HEK293 (cell line): ENCODE measurements at regions not wholly inside any gene's neighbourhood (a gene's known extent, or its start where the extent isn't known, plus 50 kb on each side); places are given as distances from the start of the nearest gene placed in this dataset.

Experiments
- CTCF ChIA-PET: fragments of 350-600 bp; formaldehyde crosslinking; extraction: SDS; loops from one replicate; lab custom pipeline; 2021; ENCODE audit warnings: antibody characterized with exemption; lab: Yijun Ruan, JAX
- POLR2A ChIA-PET: fragments of 300-600 bp; formaldehyde crosslinking; extraction: SDS; loops from one replicate; lab custom pipeline; 2020; ENCODE audit warnings: antibody characterized with exemption, inconsistent platforms; lab: Yijun Ruan, JAX
- H3K27ac ChIP-seq: fragments of 200-500 bp; sonication (Bioruptor generic); 2 replicates; pipeline ENCODE4 v1.5.1; 2014; ENCODE audit warnings: low read depth, low read length, control low read depth, inconsistent platforms; ENCODE audit errors: extremely low read depth
- H3K36me3 ChIP-seq, 2 experiments: fragments of 200-500 bp in 1 of 2; sonication (Bioruptor generic) in 1 of 2; 1 replicate in 1 of 2; 2 replicates in 1 of 2; pipeline ENCODE4 v1.5.1; 2014 to 2017; ENCODE audit warnings: inconsistent platforms in 2 of 2, low read length in 2 of 2; ENCODE audit not compliant: control insufficient read depth in 2 of 2, insufficient read depth in 1 of 2
- H3K4me1 ChIP-seq: fragments of 200-500 bp; sonication (Bioruptor generic); 2 replicates; pipeline ENCODE4 v1.5.1; 2014; ENCODE audit warnings: mild to moderate bottlenecking, low read length, inconsistent platforms; ENCODE audit not compliant: control insufficient read depth, insufficient read depth
- H3K4me3 ChIP-seq: 2 replicates; pipeline ENCODE4 v1.5.1; 2011; ENCODE audit warnings: low read depth, mild to moderate bottlenecking, control low read depth, low read length, moderate library complexity
- H3K9me3 ChIP-seq: fragments of 200-500 bp; sonication (Bioruptor generic); 2 replicates; pipeline ENCODE4 v1.5.1; 2014; ENCODE audit warnings: low read depth, low read length, inconsistent platforms; ENCODE audit not compliant: control insufficient read depth, insufficient read depth
- FEZF1 ChIP-seq: fragments of 450-650 bp; formaldehyde crosslinking; IDR thresholded peaks from 2 replicates; pipeline ENCODE4 v1.5.1; 2016; ENCODE audit warnings: missing biosample characterization, missing genetic modification characterization
- GLIS2 ChIP-seq: fragments of 450-650 bp; formaldehyde crosslinking; IDR thresholded peaks from 2 replicates; pipeline ENCODE4 v1.5.1; 2016; ENCODE audit warnings: missing biosample characterization, missing genetic modification characterization
- HOXA7 ChIP-seq: sonication (generic); formaldehyde crosslinking; IDR thresholded peaks from 2 replicates; pipeline ENCODE4 v1.8.1; 2022; ENCODE audit warnings: missing genetic modification reagents, borderline replicate concordance
- IKZF3 ChIP-seq: fragments of 450-650 bp; IDR thresholded peaks from 2 replicates; pipeline ENCODE4 v1.5.0; 2018; ENCODE audit warnings: missing biosample characterization, mild to moderate bottlenecking, missing genetic modification characterization, moderate library complexity
- KLF7 ChIP-seq: fragments of 450-650 bp; formaldehyde crosslinking; IDR thresholded peaks from 2 replicates; pipeline ENCODE4 v1.5.1; 2016; ENCODE audit warnings: missing biosample characterization, missing genetic modification characterization, borderline replicate concordance
- KLF9 ChIP-seq: fragments of 450-650 bp; formaldehyde crosslinking; IDR thresholded peaks from 2 replicates; pipeline ENCODE4 v1.5.1; 2016; ENCODE audit warnings: missing biosample characterization, missing genetic modification characterization, low read depth
- SALL2 ChIP-seq: fragments of 450-650 bp; formaldehyde crosslinking; IDR thresholded peaks from 2 replicates; pipeline ENCODE4 v1.5.0; 2017; ENCODE audit warnings: missing biosample characterization, mild to moderate bottlenecking, missing genetic modification characterization, borderline replicate concordance
- SETDB1 ChIP-seq: IDR thresholded peaks from one replicate; pipeline ENCODE4 v1.6.1; 2017; ENCODE audit warnings: mild to moderate bottlenecking, low read length, moderate library complexity, mixed read lengths; ENCODE audit not compliant: insufficient read length
- ZBTB8A ChIP-seq: fragments of 450-650 bp; formaldehyde crosslinking; IDR thresholded peaks from 2 replicates; pipeline ENCODE4 v1.5.1; 2016; ENCODE audit warnings: missing biosample characterization, missing genetic modification characterization
- ZFP37 ChIP-seq: fragments of 450-650 bp; formaldehyde crosslinking; IDR thresholded peaks from 2 replicates; pipeline ENCODE4 v1.5.1; 2016; ENCODE audit warnings: missing biosample characterization, missing genetic modification characterization
- ZIC2 ChIP-seq: fragments of 450-650 bp; formaldehyde crosslinking; IDR thresholded peaks from 2 replicates; pipeline ENCODE4 v1.5.1; 2016; ENCODE audit warnings: missing biosample characterization, missing genetic modification characterization
- ZNF138 ChIP-seq: fragments of 450-650 bp; formaldehyde crosslinking; IDR thresholded peaks from 2 replicates; pipeline ENCODE4 v1.5.1; 2016; ENCODE audit warnings: missing biosample characterization, missing genetic modification characterization, borderline replicate concordance
- ZNF155 ChIP-seq: fragments of 450-650 bp; formaldehyde crosslinking; IDR thresholded peaks from 2 replicates; pipeline ENCODE4 v1.5.1; 2016; ENCODE audit warnings: missing biosample characterization, missing genetic modification characterization
- ZNF211 ChIP-seq: fragments of 450-650 bp; formaldehyde crosslinking; IDR thresholded peaks from 2 replicates; pipeline ENCODE4 v1.5.1; 2016; ENCODE audit warnings: low read depth, missing biosample characterization, missing genetic modification characterization
- ZNF404 ChIP-seq: fragments of 450-650 bp; formaldehyde crosslinking; IDR thresholded peaks from 2 replicates; pipeline ENCODE4 v1.5.1; 2017; ENCODE audit warnings: missing biosample characterization, missing genetic modification characterization
- ZNF433 ChIP-seq: fragments of 450-650 bp; formaldehyde crosslinking; IDR thresholded peaks from 2 replicates; pipeline ENCODE4 v1.5.1; 2016; ENCODE audit warnings: missing biosample characterization, missing genetic modification characterization, low read depth
- ZNF548 ChIP-seq: fragments of 450-650 bp; formaldehyde crosslinking; IDR thresholded peaks from 2 replicates; pipeline ENCODE4 v1.5.1; 2016; ENCODE audit warnings: missing biosample characterization, missing genetic modification characterization
- ZNF555 ChIP-seq: fragments of 450-650 bp; formaldehyde crosslinking; conservative IDR thresholded peaks from 2 replicates; pipeline ENCODE4 v1.5.1; 2017; ENCODE audit warnings: missing biosample characterization, mild to moderate bottlenecking, missing genetic modification characterization, inconsistent platforms
- ZNF626 ChIP-seq: fragments of 450-650 bp; sonication (Bioruptor Pico); formaldehyde crosslinking; IDR thresholded peaks from 2 replicates; pipeline ENCODE4 v1.5.1; 2018; ENCODE audit warnings: missing biosample characterization, missing genetic modification characterization, inconsistent platforms
- ZNF792 ChIP-seq: fragments of 450-650 bp; formaldehyde crosslinking; IDR thresholded peaks from 2 replicates; pipeline ENCODE4 v1.5.1; 2016; ENCODE audit warnings: missing biosample characterization, missing genetic modification characterization
- ZSCAN30 ChIP-seq: fragments of 450-650 bp; IDR thresholded peaks from 2 replicates; pipeline ENCODE4 v1.5.1; 2018; ENCODE audit warnings: missing biosample characterization, mild to moderate bottlenecking, missing genetic modification characterization, moderate library complexity
- TF ChIP-seq, protein P1 (sequence below): sonication (generic); formaldehyde crosslinking; IDR thresholded peaks from 2 replicates; pipeline ENCODE4 v1.8.1; 2022; ENCODE audit warnings: mild to moderate bottlenecking, moderate library complexity, missing genetic modification reagents
- TF ChIP-seq, protein P2 (sequence below): fragments of 450-650 bp; formaldehyde crosslinking; IDR thresholded peaks from 2 replicates; pipeline ENCODE4 v1.5.1; 2016; ENCODE audit warnings: missing biosample characterization, missing genetic modification characterization
- TF ChIP-seq, protein P3 (sequence below): fragments of 450-650 bp; formaldehyde crosslinking; conservative IDR thresholded peaks from 2 replicates; pipeline ENCODE4 v1.5.1; 2016; ENCODE audit warnings: low read depth, missing biosample characterization, missing genetic modification characterization
- TF ChIP-seq, protein P4 (sequence below): fragments of 450-650 bp; formaldehyde crosslinking; IDR thresholded peaks from 2 replicates; pipeline ENCODE4 v1.5.1; 2017; ENCODE audit warnings: missing biosample characterization, missing genetic modification characterization

DNA sequence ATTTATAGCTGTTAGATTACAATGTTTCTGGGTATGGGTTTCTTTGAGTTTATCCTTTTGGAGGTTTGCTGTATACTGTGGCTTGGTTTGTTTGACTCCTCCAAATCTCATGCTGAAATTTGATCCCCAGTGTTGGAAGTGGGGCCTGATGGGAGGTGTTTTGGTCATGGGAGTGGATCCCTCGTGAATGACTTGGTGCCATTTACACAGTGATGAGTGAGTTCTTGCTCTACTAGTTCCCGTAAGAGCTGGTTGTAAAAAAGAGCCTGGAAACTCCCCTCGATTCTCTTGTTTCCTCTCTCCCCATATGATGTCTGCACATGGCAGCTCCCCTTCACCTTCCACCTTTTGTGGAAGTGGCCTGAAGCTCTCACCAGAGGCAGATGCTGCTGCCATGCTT lies 324.1 kb downstream of the C7orf25 start:
- POLR2A ChIA-PET = no interaction called here
- Histone ChIP-seq H3K4me1 (no peaks in the 10 kb centered on the region), H3K9me3 (no peaks in the 10 kb centered on the region), H3K27ac (no peak overlapping the region), H3K36me3 (no peaks in the 10 kb centered on the region), H3K4me3 (no peak overlapping the region)
- TF ChIP-seq SALL2 (tag by site-specific recombination) = no peak
- TF ChIP-seq, protein P1, sequence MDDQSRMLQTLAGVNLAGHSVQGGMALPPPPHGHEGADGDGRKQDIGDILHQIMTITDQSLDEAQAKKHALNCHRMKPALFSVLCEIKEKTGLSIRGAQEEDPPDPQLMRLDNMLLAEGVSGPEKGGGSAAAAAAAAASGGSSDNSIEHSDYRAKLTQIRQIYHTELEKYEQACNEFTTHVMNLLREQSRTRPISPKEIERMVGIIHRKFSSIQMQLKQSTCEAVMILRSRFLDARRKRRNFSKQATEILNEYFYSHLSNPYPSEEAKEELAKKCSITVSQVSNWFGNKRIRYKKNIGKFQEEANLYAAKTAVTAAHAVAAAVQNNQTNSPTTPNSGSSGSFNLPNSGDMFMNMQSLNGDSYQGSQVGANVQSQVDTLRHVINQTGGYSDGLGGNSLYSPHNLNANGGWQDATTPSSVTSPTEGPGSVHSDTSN (CRISPR knock-in tag) = no peak
- TF ChIP-seq ZNF138 (tag by site-specific recombination) = no peak
- TF ChIP-seq ZNF626 (tag by site-specific recombination) = no peak
- no peak for TF ChIP-seq ZNF155 (tag by site-specific recombination)
- no peak for TF ChIP-seq ZNF548 (tag by site-specific recombination)
- no peak for TF ChIP-seq ZNF211 (tag by site-specific recombination)
- no peak for TF ChIP-seq KLF9 (tag by site-specific recombination)
- TF ChIP-seq SETDB1 = no peak
- TF ChIP-seq, protein P2, sequence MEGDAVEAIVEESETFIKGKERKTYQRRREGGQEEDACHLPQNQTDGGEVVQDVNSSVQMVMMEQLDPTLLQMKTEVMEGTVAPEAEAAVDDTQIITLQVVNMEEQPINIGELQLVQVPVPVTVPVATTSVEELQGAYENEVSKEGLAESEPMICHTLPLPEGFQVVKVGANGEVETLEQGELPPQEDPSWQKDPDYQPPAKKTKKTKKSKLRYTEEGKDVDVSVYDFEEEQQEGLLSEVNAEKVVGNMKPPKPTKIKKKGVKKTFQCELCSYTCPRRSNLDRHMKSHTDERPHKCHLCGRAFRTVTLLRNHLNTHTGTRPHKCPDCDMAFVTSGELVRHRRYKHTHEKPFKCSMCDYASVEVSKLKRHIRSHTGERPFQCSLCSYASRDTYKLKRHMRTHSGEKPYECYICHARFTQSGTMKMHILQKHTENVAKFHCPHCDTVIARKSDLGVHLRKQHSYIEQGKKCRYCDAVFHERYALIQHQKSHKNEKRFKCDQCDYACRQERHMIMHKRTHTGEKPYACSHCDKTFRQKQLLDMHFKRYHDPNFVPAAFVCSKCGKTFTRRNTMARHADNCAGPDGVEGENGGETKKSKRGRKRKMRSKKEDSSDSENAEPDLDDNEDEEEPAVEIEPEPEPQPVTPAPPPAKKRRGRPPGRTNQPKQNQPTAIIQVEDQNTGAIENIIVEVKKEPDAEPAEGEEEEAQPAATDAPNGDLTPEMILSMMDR (tag by site-specific recombination) = no peak
- no peak for TF ChIP-seq ZSCAN30
- CTCF ChIA-PET = no interaction called here

DNA sequence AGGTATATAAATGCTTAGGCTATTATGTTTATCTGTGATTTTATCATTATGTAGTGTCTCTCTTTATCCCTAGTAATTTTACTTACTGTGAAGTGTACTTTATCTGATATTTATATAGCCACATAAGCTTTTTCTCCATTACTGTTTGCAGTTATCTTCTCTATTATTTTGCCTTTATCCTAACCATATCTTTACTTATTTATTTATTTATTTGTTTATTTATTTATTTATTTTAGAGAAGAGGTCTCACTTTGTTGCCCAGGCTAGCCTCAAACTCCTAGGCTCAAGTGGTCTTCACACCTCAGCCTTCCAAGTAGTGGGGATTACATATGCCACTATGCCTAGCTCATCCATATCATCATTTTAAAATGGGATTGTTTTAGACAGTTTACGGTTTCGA lies 331.8 kb downstream of the C7orf25 start:
- Histone ChIP-seq H3K4me1 (no peaks in the 10 kb centered on the region), H3K9me3 (no peaks in the 10 kb centered on the region), H3K4me3 (no peak overlapping the region), H3K36me3 (no peaks in the 10 kb centered on the region), H3K27ac (no peak overlapping the region)
- ChIA-PET CTCF (interaction anchor here (0.5 to 0.7 kb wide), 2 partner anchors 29 to 112 kb away, joined by 3 read pairs; no protein-coding TSS in a partner anchor), POLR2A (no interaction called here)
- TF ChIP-seq GLIS2 (no peak), ZIC2 (tag by site-specific recombination) (no peak), KLF7 (tag by site-specific recombination) (no peak), ZNF792 (no peak), ZNF404 (tag by site-specific recombination) (peak; percentile 82; the same call in 1 of the 2 replicates), ZNF138 (tag by site-specific recombination) (peak; percentile 80; the same call in 1 of the 2 replicates), ZNF433 (tag by site-specific recombination) (peak; percentile 86), ZNF555 (tag by site-specific recombination) (peak; percentile 75), IKZF3 (tag by site-specific recombination) (no peak), HOXA7 (no peak), ZBTB8A (peak; percentile 56; the same call in 1 of the 2 replicates), FEZF1 (tag by site-specific recombination) (no peak), ZFP37 (tag by site-specific recombination) (no peak)
- TF ChIP-seq, protein P3, sequence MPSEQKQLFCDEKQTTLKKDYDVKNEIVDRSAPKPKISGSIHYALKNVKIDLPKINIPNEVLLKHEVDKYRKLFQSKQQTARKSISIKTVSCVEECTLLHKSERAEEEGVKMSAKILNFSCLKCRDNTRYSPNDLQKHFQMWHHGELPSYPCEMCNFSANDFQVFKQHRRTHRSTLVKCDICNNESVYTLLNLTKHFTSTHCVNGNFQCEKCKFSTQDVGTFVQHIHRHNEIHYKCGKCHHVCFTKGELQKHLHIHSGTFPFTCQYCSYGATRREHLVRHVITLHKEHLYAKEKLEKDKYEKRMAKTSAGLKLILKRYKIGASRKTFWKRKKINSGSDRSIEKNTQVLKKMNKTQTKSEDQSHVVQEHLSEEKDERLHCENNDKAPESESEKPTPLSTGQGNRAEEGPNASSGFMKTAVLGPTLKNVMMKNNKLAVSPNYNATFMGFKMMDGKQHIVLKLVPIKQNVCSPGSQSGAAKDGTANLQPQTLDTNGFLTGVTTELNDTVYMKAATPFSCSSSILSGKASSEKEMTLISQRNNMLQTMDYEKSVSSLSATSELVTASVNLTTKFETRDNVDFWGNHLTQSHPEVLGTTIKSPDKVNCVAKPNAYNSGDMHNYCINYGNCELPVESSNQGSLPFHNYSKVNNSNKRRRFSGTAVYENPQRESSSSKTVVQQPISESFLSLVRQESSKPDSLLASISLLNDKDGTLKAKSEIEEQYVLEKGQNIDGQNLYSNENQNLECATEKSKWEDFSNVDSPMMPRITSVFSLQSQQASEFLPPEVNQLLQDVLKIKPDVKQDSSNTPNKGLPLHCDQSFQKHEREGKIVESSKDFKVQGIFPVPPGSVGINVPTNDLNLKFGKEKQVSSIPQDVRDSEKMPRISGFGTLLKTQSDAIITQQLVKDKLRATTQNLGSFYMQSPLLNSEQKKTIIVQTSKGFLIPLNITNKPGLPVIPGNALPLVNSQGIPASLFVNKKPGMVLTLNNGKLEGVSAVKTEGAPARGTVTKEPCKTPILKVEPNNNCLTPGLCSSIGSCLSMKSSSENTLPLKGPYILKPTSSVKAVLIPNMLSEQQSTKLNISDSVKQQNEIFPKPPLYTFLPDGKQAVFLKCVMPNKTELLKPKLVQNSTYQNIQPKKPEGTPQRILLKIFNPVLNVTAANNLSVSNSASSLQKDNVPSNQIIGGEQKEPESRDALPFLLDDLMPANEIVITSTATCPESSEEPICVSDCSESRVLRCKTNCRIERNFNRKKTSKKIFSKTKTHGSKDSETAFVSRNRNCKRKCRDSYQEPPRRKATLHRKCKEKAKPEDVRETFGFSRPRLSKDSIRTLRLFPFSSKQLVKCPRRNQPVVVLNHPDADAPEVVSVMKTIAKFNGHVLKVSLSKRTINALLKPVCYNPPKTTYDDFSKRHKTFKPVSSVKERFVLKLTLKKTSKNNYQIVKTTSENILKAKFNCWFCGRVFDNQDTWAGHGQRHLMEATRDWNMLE (tag by site-specific recombination) = peak; percentile 75
- TF ChIP-seq, protein P1 (CRISPR knock-in tag) = no peak
- TF ChIP-seq, protein P4, sequence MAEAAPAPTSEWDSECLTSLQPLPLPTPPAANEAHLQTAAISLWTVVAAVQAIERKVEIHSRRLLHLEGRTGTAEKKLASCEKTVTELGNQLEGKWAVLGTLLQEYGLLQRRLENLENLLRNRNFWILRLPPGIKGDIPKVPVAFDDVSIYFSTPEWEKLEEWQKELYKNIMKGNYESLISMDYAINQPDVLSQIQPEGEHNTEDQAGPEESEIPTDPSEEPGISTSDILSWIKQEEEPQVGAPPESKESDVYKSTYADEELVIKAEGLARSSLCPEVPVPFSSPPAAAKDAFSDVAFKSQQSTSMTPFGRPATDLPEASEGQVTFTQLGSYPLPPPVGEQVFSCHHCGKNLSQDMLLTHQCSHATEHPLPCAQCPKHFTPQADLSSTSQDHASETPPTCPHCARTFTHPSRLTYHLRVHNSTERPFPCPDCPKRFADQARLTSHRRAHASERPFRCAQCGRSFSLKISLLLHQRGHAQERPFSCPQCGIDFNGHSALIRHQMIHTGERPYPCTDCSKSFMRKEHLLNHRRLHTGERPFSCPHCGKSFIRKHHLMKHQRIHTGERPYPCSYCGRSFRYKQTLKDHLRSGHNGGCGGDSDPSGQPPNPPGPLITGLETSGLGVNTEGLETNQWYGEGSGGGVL = no peak
